NAMALWA (cell line): ENCODE measurements at regions not wholly inside any gene's neighbourhood (a gene's known extent, or its start where the extent isn't known, plus 50 kb on each side); places are given as distances from the start of the nearest gene placed in this dataset.
A peak's percentile ranks its signal among the peaks of the same experiment; 100 is the strongest.

Experiments
- DNase-seq: peaks from one replicate; pipeline ENCODE4 v3.0.0-alpha.2; 2015; ENCODE audit warnings: low spot score

DNA sequence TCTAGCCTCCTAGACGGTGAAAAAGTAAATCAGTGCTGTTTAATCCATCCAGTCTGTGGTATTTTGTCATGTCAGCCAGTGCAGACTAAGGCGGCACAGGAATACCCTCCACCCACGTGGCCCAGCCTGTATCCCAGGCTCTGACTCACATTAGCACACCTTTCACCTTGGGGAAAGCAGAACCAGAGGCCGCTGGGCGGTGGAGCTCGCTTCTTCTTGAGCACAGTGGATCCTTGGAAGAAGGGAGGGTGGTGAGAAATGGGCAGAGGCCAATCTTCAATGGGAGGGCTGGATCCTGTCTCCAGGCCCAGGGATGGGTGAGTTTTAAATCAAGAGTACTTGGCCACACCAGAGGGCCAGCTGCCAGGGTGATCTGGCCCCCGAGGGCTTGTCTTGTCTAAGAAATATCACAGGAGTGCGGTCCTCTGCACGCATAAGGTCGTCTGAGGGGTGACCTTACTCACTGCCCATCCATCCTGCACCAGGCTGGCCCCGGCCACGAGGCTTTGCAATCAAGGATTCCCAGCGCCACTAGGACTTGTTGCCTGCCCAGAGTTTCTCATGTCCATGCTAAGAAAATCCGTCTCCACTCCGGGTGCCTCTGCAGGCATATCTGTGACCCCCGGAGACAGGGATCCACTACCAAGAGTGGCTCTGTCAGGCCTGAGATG lies 658.5 kb downstream of the BRD1 start:
- no peak for DNase-seq

GRCh38 chr22:49168219-49168813 lies 659.4 kb downstream of the BRD1 start:
- no peak for DNase-seq

- no peak for DNase-seq
Observed at GRCh38 chr22:49166746-49167145, 660.9 kb downstream of the BRD1 start.

DNA sequence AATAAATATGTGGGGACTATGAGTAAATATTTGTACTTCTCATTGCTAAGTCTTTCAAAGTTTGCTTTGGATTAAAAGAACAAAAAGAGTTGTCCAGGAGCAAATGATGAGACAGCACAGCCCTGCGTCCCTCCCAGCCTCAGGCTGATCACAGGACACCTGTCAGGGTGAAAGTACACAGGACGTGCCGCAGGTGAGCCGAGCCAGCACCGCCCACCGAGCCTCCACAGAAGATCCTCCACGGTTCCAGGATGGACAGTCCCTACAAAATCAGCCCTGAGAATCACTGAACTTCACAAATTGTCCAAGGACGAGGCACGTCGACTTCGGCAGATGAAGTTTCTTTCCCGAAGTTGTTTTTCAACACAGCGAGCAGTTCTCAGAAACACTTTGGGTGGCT lies 661.5 kb downstream of the BRD1 start:
- DNase-seq = no peak

GRCh38 chr22:49164773-49165320 lies 662.8 kb downstream of the BRD1 start:
- no peak for DNase-seq

DNA sequence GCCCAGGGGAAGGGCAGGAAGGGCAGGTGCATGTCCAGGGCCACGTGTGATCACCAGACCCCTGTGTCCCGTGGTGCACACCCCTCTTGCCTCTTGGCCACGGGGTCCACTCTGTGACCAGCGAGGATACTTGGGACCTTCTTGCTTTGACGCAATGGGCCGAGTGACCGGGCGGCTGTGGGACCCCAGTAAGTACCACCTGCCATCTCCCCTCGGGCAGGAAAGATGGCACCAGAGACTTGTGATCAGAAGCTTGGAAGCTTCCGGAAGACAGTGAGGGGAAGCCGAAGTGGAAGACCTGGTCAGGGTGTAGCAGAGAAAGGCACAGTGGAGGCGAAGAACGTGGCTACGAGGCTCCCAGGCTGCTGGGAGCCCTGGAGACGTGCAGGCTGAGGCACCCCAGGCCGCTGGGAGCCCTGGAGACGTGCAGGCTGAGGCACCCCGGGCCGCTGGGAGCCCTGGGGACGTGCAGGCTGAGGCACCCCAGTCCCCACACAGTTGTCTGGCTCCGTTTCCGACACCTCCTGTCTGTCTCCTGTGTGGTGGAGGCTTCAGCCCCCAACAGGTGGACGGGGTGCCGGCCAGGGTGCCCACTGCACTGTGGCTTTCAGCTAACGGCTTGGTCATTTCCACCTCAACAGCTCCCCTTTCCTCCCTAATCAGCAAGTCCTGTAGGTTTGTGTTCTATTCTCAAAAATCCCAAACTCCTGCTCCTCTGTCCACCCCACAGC lies 663.5 kb downstream of the BRD1 start:
- no peak for DNase-seq

GRCh38 chr22:49163258-49163959 lies 664.3 kb downstream of the BRD1 start:
- no peak for DNase-seq

DNA sequence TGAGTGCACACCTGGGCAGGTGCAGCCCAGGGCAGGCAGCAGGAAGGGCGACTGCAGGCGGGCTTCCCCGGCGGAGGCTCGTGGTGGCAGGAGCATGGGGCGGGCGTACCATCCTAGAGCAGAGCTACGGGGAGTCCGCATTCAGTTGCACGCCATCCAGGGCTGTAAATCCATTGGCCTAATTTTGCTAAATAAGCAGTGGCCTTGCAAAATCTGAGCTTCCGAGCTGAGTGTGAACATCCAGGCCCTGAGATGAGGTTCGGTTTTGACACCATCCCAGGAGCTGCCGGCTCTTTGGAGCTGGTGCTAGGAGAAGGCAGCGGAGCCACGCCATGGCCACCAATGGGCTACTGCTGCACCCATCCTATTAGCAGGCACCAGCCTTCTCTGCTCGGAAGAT lies 664.8 kb downstream of the BRD1 start:
- DNase-seq = no peak

- no peak for DNase-seq
Observed at GRCh38 chr22:49161002-49161850, 666.4 kb downstream of the BRD1 start.

DNA sequence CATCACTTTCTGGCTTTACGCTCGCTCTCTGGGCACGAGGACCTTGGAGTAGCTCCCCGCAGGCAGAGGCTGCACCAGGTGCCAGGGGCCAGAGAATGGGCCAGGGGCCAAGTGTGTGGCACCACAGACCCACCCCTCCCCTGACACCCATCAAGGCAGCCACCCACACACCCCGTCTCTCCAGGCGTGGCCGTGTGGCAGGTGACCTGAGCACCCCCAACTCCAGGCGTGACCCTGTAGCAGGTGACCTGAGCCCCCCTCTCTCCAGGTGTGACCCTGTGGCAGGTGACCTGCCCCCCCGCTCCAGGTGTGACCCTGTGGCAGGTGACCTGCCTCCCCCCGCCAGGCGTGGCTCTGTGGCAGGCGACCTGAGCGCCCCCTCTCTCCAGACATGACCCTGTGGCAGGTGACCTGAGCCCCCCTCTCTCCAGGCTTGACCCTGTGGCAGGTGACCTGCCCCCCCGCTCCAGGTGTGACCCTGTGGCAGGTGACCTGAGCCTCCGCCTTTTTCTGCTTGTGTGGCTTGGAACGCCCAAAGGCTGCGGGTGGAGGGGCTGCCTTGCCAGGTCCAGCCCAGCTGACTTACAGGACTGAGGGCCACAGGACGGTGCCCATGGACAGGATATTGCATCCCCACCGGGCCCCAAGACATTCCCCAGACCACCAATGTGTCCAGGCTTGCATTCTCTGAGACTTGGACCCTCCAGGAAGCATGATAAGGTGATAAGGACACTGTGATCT lies 667.2 kb downstream of the BRD1 start:
- DNase-seq = no peak

DNA sequence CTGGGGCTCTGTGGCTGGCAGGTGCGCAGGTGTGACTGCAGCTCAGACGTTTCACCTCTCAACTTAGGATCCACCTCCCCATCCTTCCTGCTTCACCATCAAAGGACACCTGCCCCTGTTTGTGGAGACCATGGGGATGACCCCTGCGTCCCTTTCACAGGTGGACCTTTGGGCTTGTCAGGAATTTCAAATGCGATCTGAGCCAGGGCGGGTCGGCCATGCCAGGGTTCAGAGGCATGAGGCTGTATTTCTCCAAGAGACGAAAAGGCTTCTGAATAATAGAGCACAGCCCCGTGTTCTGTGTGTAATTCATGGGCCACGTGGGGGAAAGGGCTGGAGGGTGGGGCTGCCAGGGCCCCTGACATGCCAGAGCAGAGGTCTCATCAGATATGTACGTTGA lies 668.0 kb downstream of the BRD1 start:
- no peak for DNase-seq

DNA sequence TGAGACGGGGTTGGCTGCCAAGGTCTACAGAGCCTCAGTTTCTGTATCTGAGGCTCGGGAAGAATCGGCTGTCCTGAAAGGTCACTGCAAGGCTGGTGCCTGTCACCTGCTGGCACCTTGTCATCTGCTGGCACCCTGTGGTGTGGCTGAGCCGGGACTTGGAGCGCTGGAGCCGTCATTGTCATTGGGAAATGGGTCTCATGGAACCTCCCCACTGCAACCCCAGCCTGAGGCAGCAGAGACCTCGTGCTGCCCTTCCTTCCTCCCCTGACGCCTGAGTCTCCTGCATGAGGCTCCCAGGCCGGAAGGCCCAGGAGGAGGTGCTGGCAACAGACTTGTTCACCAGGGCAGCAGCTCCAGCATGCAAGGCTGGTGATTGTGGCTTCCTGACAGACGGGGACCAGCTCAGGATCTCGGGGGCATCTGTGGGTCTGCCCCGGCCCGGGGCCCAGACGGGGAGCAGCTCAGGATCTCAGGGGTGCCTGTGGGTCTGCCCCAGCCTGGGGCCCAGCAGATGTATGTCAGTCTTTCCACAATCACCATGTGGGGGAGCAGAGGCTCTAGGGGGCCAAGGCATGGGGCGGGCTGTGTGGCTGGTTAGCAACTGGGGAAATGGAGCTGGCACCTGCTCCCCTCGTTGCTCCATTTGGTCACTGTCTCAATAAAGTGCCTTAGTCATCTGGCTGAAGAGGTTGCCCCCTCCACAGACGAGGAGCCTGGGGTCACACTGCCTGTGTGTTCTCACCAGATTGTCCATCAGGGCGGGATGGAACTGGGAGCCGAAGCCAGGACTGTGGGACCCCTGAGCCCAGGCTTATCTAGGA lies 668.7 kb downstream of the BRD1 start:
- no peak for DNase-seq

GRCh38 chr22:49157529-49158339 lies 669.9 kb downstream of the BRD1 start:
- DNase-seq = no peak

DNA sequence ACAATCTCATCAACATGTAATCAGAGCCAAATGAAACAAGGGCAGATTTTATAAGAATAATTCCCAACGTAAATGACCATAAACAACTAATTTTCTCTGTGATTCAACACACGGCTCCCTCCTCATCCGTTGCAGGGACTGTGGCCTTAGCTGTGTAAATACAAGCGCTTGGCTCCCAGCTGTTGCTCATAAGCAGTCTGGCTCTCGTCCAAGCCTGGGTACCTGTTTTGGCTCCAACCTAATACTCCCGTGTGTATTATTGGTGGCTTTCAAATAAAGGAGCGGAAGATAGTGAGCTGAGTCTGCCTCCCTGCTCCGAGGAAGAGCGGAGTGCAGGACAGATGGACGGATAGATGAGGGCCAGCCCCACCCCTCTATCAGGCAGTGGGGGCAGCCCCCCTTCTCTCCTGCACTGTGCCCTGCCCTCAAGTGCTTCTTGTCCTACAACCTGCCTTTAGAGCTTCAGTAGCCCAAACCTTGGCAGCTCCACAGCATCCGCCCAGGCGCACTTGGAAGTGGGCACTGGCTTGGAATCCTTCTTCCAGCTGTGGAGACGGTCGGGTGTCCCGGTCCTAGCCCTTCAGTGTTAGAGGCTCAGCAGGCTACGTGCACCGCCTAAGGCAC lies 670.9 kb downstream of the BRD1 start:
- no peak for DNase-seq

GRCh38 chr22:49155770-49156580 lies 671.7 kb downstream of the BRD1 start:
- peak; percentile 58 for DNase-seq

- DNase-seq = no peak
Observed at GRCh38 chr22:49155039-49155769, 672.5 kb downstream of the BRD1 start.

- DNase-seq = no peak
Observed at GRCh38 chr22:49154433-49154832, 673.2 kb downstream of the BRD1 start.
